ENCODE measurements at regions not wholly inside any gene's neighbourhood (a gene's known extent, or its start where the extent isn't known, plus 50 kb on each side); places are given as distances from the start of the nearest gene placed in this dataset.

DNA sequence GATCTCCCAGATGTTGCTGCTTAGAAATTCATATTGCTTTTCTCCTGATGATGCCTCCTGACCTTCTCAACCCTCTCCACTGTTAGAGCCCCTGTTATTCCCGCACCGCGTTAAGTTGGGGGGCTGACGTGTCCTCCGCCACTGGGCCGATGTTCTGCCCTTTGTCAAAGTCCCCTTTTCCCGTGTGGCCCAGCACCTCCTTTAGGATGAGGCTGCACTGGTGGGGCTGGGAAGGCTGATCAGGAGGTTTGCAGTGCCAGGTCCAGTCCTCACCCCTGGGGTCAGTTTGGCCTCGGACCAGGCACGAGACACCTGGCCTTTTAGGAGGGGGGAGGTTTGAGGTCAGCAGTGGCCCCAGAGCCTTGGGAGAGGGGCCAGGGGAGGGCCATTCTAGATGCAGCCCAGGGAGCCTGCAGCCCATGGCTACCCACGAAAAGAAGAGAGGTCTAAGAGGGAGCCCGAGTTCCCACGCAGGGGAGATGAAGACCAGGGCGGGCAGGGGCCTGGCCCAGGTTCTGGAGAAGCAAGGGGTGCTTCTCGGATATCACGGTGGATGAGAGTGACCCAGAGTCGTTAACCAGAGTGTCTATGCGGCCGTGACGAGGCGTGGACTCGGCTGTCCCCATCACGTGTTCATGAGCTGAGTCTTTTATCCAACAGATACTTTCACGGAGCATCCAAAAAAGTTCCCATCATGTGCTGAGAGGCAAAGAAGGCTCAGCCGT lies 150.4 kb downstream of the DNAJB6 start:
- Mint-ChIP-seq H3K27ac (no peak overlapping the region), H3K9me3 (peaks cover 5% of the 10 kb centered on the region), H3K27me3 (peaks cover under 1% of the 10 kb centered on the region), H3K4me1 (peaks cover 6% of the 10 kb centered on the region), H3K36me3 (ENCODE audit: low read depth) (no peaks in the 10 kb centered on the region), H3K4me3 (no peak overlapping the region)
- no peak for ATAC-seq (replicated peaks)

- Mint-ChIP-seq H3K27me3 (peaks cover 8% of the 10 kb centered on the region), H3K9me3 (peaks cover 8% of the 10 kb centered on the region), H3K36me3 (ENCODE audit: low read depth) (no peaks in the 10 kb centered on the region), H3K27ac (no peak overlapping the region), H3K4me3 (no peak overlapping the region), H3K4me1 (peaks cover 6% of the 10 kb centered on the region)
- ATAC-seq (replicated peaks): no peak
Measured at GRCh38 chr7:157488281-157488680, 151.5 kb downstream of the DNAJB6 start.

GRCh38 chr7:157488966-157489365 lies 152.2 kb downstream of the DNAJB6 start:
- Mint-ChIP-seq H3K9me3 (peaks cover 8% of the 10 kb centered on the region), H3K27me3 (peaks cover 11% of the 10 kb centered on the region), H3K4me1 (peaks cover 9% of the 10 kb centered on the region), H3K27ac (no peak overlapping the region), H3K4me3 (no peak overlapping the region), H3K36me3 (ENCODE audit: low read depth) (no peaks in the 10 kb centered on the region)
- ATAC-seq (replicated peaks): no peak
